DOHH2 (cell line): ENCODE measurements at regions not wholly inside any gene's neighbourhood (a gene's known extent, or its start where the extent isn't known, plus 50 kb on each side); places are given as distances from the start of the nearest gene placed in this dataset.

Source experiments
- H3F3A ChIP-seq: fragments of 200-600 bp; sonication (generic), shearing (Covaris generic); 2 replicates; pipeline ENCODE4 v1.6.0; 2016; ENCODE audit warnings: antibody characterized with exemption, mild to moderate bottlenecking; ENCODE audit not compliant: control insufficient read depth, insufficient read depth
- H3K27ac ChIP-seq: fragments of 200-600 bp; sonication (generic); 2 replicates; pipeline ENCODE4 v1.5.1; 2014; ENCODE audit warnings: low read depth, mild to moderate bottlenecking, low read length, moderate library complexity
- H3K27me3 ChIP-seq: fragments of 200-600 bp; sonication (generic); 2 replicates; pipeline ENCODE4 v1.6.1; 2014; ENCODE audit warnings: mild to moderate bottlenecking, low read length, mixed read lengths; ENCODE audit not compliant: control insufficient read depth
- H3K36me3 ChIP-seq: fragments of 200-600 bp; sonication (generic); 2 replicates; pipeline ENCODE4 v1.6.1; 2014; ENCODE audit warnings: mild to moderate bottlenecking, low read length, moderate library complexity, mixed read lengths; ENCODE audit not compliant: control insufficient read depth
- H3K4me1 ChIP-seq: fragments of 200-600 bp; sonication (generic); 2 replicates; pipeline ENCODE4 v1.6.1; 2014; ENCODE audit warnings: mild to moderate bottlenecking, low read length, mixed read lengths; ENCODE audit not compliant: control insufficient read depth
- H3K4me2 ChIP-seq: fragments of 200-600 bp; sonication (generic); 2 replicates; pipeline ENCODE4 v1.6.0; 2014; ENCODE audit warnings: mild to moderate bottlenecking, low read length, moderate library complexity
- H3K4me3 ChIP-seq: fragments of 200-600 bp; sonication (generic); 2 replicates; pipeline ENCODE4 v1.5.1; 2014; ENCODE audit warnings: mild to moderate bottlenecking, low read length, mixed read lengths
- H3K79me2 ChIP-seq: fragments of 200-600 bp; sonication (generic); 2 replicates; pipeline ENCODE4 v1.6.1; 2014; ENCODE audit warnings: mild to moderate bottlenecking, low read length, mixed read lengths; ENCODE audit not compliant: control insufficient read depth
- H3K9me2 ChIP-seq: fragments of 200-600 bp; sonication (generic); replicated peaks from 2 replicates; pipeline ENCODE4 v1.6.1; 2014; ENCODE audit warnings: mild to moderate bottlenecking, low read length, mixed read lengths; ENCODE audit not compliant: control insufficient read depth
- H3K9me3 ChIP-seq: fragments of 200-600 bp; sonication (generic); 2 replicates; pipeline ENCODE4 v1.6.1; 2014; ENCODE audit warnings: antibody characterized with exemption, low read length, mixed read lengths; ENCODE audit not compliant: control insufficient read depth, insufficient read depth
- H4K20me1 ChIP-seq: fragments of 200-600 bp; sonication (generic); 2 replicates; pipeline ENCODE4 v1.6.0; 2014; ENCODE audit warnings: low read depth, mild to moderate bottlenecking, antibody characterized with exemption, low read length, moderate library complexity; ENCODE audit not compliant: control insufficient read depth, insufficient read depth
- CTCF ChIP-seq: fragments of 200-600 bp; sonication (generic); IDR thresholded peaks from one replicate; pipeline ENCODE4 v1.5.1; 2014; ENCODE audit warnings: antibody characterized with exemption, mild to moderate bottlenecking, low read depth, low read length; ENCODE audit not compliant: poor library complexity, severe bottlenecking
- EZH2phosphoT487 ChIP-seq: fragments of 200-600 bp; sonication (generic); IDR thresholded peaks from 2 replicates; pipeline ENCODE4 v1.6.1; 2017; ENCODE audit warnings: borderline replicate concordance, mild to moderate bottlenecking, antibody characterized with exemption, low read length, moderate library complexity, mixed read lengths

GRCh38 chr10:100622946-100623345 is 87.2 kb downstream of the HIF1AN start:
- Histone ChIP-seq H4K20me1 (no peaks in the 10 kb centered on the region), H3K9me2 (no peaks in the 10 kb centered on the region), H3K36me3 (no peaks in the 10 kb centered on the region), H3F3A (no peaks in the 10 kb centered on the region), H3K9me3 (no peaks in the 10 kb centered on the region), H3K4me1 (no peaks in the 10 kb centered on the region), H3K4me3 (no peak overlapping the region), H3K79me2 (no peaks in the 10 kb centered on the region), H3K27me3 (peaks cover 31% of the 10 kb centered on the region), H3K4me2 (no peak overlapping the region), H3K27ac (no peak overlapping the region)
- TF ChIP-seq CTCF = no peak
- no peak for TF ChIP-seq EZH2phosphoT487

- TF ChIP-seq EZH2phosphoT487 (no peak), CTCF (no peak)
- H3K4me1 ChIP-seq = no peaks in the 10 kb centered on the region
- H3K9me2 ChIP-seq = no peaks in the 10 kb centered on the region
- peaks cover 31% of the 10 kb centered on the region for H3K27me3 ChIP-seq
- no peaks in the 10 kb centered on the region for H4K20me1 ChIP-seq
- no peaks in the 10 kb centered on the region for H3K9me3 ChIP-seq
- no peaks in the 10 kb centered on the region for H3K79me2 ChIP-seq
- H3K27ac ChIP-seq = no peak overlapping the region
- H3F3A ChIP-seq = no peaks in the 10 kb centered on the region
- no peak overlapping the region for H3K4me3 ChIP-seq
- H3K4me2 ChIP-seq = no peak overlapping the region
- no peaks in the 10 kb centered on the region for H3K36me3 ChIP-seq
Measured at GRCh38 chr10:100623521-100624230, 87.9 kb downstream of the HIF1AN start.

DNA sequence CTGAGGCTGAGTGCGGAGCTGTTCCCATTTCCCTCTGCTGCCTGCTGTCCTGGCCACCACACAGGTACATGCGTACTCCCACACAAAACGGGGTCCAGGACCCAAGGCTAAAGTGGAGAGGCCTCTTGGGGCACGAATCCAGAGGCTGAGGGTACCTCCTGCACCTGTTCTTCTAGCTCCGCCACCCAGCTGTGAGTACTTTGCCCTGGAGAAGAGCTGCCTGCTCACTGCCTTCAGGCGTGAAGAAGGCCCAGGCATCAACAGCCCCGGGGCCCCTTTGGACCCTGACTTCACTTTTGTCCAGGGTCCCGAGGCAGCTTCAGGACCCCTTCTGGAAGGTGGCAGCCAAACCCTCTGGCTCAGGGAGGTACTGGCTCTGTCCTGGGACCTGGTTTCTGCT is 88.6 kb downstream of the HIF1AN start:
- TF ChIP-seq EZH2phosphoT487 = no peak
- no peak for TF ChIP-seq CTCF
- H3K4me1 ChIP-seq = no peaks in the 10 kb centered on the region
- H3K27me3 ChIP-seq = peaks cover 31% of the 10 kb centered on the region

More for the DNA sequence above, 88.6 kb downstream of the HIF1AN start:
- Histone ChIP-seq H3K9me2 (no peaks in the 10 kb centered on the region), H3K27ac (no peak overlapping the region), H3K4me3 (no peak overlapping the region), H3K4me2 (no peak overlapping the region), H3K36me3 (no peaks in the 10 kb centered on the region), H3F3A (no peaks in the 10 kb centered on the region), H3K9me3 (no peaks in the 10 kb centered on the region), H4K20me1 (no peaks in the 10 kb centered on the region), H3K79me2 (no peaks in the 10 kb centered on the region)
